ENCODE measurements at regions not wholly inside any gene's neighbourhood (a gene's known extent, or its start where the extent isn't known, plus 50 kb on each side); places are given as distances from the start of the nearest gene placed in this dataset.
"Not testable (repeated sequence)": the region's sequence is repeated elsewhere in the genome, so short reads cannot be mapped to it uniquely, and the experiment has no call there.

GRCh38 chr16:85239239-85239638, 127.0 kb upstream of the CIBAR2 start:
- no peak for DNase-seq (ENCODE audit: low read depth)

DNA sequence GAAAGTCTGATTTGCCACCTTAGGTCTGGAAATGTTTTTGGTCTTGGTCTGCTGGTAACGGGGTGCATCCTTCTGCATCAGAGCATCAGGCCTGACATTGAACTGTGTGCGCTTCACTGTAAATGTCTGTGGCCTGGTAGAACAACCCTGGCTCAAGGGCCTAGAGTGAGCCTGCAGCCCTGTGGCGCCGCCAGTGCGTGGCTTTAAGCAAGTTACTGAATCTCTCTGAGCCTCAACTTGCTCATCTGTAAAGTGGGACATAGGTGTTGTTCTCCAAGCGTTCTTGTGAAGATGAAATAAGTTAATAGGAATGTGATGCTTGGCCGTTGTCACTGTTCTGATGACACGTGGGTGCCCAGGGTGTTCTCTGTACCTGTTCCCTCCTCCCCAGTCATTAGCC, 127.6 kb upstream of the CIBAR2 start:
- DNase-seq (ENCODE audit: low read depth), result no peak

DNA sequence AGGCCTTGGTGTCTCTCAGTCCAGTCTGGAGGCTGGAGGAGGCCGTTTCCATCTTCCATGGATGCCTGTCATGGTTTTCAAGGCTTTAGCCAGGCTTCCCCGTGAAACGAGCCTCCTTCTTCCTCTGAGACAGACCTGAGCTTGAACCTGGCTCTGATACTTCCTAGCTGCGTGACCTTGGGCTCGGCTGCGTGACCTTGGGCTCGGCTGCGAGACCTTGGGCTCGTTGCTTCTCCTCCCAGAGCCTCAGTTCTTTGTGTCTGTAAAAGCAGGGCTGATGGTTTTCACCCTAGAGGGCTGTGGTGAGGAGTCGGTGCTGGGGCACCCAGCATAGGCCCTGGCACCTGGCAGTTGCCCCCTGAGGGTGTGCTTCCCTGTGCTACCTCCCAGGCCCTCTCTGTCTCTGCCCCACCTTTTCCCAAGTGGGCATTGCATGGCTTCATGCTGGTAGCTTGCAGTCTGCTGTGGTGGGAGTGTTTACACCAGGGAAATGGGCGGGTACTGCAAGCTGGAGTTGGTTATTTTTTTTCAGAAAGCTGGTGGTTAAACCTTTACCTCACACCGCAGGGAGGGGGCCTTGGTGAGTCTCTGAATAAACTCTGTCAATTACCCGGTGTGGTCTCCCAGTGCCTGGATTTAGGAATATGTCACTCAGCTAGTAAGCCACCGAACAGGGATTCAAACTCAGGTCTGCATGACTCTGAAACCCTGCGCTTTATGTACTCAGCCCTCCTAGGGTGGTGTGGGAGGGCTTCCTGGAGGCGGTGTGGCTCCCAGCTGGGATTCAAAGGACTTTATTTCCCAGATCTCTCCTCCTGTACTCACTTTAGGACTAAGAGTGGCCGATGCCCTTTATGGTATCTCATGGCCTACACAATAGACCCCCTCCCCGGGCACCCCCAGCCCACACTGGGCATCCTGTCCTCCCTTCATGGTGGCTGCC, 129.0 kb upstream of the CIBAR2 start:
- DNase-seq (ENCODE audit: low read depth), result no peak

- DNase-seq (ENCODE audit: low read depth), result no peak
These were observed 129.9 kb upstream of the CIBAR2 start for GRCh38 chr16:85242140-85242539.

- DNase-seq (ENCODE audit: low read depth), result no peak
These were observed 131.0 kb upstream of the CIBAR2 start for GRCh38 chr16:85243308-85243707.

GRCh38 chr16:85244452-85244851, 132.2 kb upstream of the CIBAR2 start:
- DNase-seq (ENCODE audit: low read depth), result not testable (repeated sequence)

DNA sequence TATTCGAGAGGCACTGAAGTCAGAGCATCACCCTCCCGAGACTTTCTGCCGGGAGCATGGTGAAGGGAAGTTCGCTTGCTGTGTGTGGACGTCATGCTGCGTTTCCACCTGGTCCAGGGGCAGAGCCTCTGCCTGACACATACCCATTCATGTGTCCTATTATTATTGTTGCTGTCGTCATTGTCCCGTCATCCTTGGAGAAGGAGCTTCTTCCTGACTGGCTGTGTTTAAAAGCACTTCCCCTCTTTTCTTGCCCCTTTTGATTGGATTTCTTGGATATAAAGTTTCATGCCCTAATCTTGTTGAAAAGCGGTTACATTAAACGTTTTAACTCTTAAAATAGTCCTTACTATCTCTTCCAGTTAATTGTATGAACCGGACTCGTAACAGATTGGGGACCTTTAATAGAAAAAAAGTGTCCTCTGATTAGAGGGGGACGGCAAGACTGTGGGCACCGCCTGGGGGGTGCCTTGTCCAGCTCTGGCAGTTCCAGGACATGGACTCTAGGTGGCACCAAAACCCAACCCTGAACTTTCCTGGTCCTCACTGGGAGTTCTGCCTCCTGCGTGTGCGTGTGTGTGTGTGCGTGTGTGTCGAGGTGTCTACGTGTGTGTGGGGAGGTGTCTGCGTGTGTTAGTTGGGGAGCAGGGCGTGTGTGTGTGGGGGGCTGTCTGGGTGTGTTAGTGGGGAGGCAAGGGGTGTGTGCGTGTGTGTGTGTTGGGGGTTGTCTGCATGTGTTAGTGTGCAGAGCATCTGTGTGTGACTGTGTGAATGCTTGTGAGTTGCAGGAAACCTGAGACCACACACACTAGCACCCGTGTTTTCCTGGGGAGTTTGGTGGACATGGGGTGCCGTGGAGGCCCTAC, 133.3 kb upstream of the CIBAR2 start:
- peak; percentile 6 for DNase-seq (ENCODE audit: low read depth)

DNA sequence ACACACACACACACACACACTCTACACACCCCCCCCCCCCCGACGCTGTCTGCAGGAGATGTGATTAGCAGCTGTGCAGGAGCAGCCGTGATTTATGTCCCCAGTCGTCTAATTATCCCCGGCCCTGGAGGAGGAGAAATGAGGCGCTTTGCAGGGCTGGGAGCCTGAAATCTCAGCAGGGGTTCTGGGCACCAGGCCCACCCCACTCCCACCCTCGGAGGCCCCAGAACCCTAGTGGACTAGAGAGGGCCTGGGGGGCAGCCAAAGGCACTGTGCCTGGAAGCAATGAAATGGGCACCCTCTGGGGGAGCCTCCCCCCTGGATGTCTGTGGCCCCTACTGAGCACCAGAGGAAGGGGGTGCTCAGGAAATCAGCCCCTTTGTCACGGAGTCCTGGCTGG, 134.2 kb upstream of the CIBAR2 start:
- DNase-seq (ENCODE audit: low read depth), result no peak

DNA sequence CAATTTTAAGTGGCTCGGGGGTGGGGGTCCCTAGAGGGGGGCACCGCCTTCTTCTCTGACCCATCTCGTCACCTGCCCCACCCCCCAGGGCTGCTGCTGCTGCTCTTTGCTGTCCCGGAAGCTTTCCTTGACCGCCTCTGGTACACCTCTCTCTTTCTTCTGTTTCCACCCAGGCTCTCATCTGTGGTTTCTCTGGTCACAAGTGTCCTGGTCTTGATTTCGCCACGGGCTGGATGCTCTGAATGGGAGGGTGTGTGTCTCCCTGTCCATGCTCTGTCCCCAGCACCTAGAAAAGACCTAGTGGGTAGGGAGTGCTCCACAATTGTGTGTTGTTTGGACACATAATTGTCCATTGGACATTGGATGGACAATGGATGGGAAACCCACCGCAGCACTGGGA, 134.7 kb upstream of the CIBAR2 start:
- no peak for DNase-seq (ENCODE audit: low read depth)

DNA sequence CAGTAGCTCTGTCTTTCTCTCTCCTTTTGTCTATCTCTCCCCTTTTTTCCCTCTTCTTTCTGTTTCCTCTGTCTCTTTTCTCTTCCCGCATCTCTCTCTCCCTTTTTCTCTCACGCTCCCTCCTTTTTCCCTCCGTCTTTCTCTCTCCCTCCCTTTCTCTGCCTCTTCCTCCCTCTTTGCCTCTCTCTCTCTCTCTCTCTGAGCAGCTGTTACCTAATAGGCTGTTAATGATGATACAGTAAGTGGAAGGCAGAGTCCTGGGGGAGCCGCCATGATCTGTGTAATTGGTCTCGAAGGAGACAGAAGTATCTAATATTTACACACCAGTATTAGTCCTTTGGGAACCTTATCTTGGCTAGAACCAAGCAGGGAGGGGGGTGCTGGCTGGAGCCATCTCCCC, 136.1 kb upstream of the CIBAR2 start:
- no peak for DNase-seq (ENCODE audit: low read depth)

- DNase-seq (ENCODE audit: low read depth), result no peak
These were observed 136.6 kb upstream of the CIBAR2 start for GRCh38 chr16:85248857-85249256.

DNA sequence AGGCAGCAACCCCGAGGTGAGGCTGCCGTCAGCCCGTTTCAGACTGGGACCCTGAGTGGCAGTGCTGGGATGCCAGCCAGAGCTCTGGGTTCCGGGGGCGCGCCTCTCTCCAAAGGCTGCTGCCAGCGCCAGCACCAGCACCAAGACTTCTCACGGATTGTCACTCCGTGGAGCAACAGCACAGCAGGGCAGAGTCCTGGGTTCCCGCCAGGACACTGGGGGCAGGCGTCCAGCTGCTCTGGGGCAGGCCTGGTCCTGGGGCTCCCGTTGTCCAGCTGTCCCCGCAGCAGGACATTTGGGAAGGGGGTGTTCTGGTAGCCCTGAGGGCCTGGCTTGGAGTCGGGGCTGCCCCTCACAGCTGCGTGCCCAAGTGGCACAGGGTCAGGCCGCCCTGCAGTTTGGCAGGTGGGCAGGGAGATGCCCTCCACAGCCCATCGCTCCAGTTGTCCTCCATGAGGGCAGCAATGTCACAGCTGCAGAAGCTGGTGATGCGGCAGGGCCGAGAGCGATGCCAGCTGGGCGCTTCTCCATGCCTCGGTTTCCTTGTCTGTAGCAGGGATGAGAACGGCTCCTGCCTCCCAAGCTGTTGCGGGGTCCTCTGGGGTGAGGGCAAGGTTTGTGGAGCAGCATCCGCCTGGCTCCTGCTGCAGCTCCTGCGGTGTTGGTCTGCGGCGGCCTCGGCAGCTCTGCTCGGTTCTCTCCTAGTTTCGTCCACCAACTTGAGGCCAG, 137.3 kb upstream of the CIBAR2 start:
- no peak for DNase-seq (ENCODE audit: low read depth)

- no peak for DNase-seq (ENCODE audit: low read depth)
These were observed 137.8 kb upstream of the CIBAR2 start for GRCh38 chr16:85250147-85250463.

DNA sequence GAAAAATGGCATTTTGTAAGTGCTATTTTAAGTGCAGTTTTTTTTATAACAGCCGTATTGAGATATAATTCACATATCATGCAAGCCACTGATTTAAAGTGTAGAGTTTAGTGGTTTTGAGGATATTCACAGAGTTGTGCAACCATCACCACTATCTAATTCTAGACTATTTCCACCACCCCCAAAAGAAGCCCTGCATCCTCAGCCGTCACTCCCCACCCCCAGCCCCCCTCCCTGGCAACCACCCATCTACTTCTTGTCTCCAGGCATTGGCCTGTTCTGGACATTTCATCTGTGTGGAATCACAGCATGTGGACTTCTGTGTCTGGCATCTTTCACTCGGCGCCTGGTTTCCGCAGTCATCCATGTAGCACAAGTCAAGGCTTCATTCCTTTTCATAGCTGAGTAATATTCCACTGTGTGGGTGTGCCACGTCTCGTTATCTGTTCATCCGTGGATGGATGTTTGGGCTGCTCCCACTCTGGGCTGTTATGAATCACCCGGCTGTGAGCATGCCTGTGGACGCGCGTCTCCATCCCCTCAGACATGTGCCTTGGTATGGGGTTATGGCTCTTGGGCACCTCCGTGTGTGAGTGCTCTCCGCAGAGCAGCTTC, 138.4 kb upstream of the CIBAR2 start:
- DNase-seq (ENCODE audit: low read depth), result no peak

DNA sequence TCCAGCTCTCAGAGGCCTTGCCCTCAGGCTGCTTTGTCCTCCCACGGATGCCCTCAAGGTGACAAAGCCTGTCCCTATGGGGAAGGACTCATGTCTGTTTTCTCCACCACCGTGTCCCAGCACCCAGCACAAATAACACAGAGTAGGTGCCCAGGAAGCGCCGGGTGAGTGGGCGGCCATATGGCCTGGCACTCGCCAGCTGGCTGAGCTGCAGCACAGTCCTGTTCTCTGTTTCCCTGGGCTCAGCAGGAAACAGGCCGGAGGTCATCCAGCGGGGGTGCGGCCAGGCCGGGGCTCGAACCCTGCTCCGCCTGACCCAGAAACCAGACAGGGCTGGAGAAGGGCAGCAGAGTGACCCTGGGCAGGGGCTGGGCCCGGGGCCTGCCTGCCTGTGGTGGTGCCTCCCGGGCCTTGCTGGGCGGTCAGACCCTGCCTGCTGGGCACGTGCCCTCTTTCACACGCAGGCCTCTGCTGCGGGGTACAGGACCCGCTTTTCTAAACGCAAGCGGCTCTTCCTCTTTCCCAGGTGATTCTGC, 139.0 kb upstream of the CIBAR2 start:
- no peak for DNase-seq (ENCODE audit: low read depth)

DNA sequence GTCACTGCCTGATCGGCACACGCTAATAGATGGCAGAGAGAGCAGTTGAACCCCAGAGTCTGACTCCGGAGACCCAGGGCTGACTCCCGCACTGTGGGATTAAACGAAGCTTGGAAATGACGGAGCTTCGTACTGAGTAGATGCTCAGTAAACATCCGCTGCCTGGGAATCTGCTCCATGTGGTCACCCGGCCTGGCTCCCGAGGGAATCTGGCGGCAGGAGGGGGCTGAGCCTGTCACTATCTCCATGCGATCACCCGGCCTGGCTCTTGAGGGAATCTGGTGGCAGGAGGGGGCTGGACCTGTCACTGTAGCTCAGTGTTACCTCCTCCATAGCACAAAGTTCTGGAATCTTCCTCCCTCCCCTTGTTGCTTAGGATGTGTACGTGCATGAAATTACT, 139.7 kb upstream of the CIBAR2 start:
- no peak for DNase-seq (ENCODE audit: low read depth)

- no peak for DNase-seq (ENCODE audit: low read depth)
These were observed 140.2 kb upstream of the CIBAR2 start for GRCh38 chr16:85252461-85252860.

DNA sequence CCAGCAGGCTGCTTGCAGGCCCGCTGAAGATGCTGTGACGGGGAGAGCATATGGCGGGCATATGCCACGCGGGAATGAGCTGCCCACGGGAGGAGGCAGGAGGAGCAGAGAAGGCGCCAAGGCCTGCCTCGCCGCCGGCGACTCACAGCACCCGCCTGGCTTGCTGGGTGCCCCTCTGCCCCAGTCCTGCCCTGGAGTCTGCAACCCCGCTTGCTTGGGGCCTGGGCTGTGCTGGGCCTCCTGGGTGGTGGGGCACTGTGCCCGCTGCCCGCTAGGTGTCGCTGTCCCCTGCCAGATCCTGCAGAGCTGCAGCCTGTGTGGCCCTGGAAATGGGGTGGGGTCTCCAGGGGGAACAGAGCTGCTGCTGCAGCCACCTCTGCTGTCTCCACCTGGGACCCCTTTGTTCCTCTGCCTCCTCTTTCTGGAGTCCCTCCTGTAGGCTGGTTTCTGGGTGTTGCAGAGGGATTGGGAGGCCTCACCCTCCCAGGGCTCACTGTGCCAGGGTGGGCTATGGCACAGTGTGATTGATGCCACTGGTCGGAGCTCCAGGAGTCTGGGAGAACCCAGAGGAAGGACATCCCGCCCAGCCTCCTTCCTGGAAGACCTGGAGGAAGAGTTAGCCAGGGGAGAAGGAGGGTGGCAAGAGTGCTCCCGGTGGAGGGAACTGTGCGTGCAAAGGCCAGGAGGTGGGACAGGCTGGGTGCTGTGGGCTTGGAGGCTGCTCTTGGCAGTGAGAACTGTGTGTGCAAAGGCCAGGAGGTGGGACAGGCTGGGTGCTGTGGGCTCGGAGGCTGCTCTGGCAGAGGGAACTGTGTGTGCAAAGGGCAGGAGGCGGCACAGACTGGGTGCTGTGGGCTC, 141.0 kb upstream of the CIBAR2 start:
- peak; percentile 41 for DNase-seq (ENCODE audit: low read depth)

DNA sequence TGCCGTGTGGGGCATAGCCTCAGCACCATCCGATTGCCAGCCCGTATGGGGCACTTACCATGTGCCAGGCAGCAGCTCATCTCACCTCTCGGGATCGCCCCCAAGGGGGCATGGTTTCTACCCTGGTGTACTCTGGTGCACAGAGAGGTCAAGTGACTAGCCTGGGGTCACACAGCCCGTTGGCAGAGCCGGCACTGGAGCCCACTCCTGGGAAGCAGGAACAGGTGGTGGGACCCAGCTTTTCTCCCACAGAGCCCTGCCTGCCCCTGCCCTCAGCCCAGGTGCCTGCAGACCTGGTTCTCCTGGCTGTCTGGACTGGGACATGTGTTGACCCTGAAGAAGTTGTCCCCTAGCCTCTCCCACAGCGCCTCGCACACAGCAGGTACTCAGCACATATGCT, 141.8 kb upstream of the CIBAR2 start:
- DNase-seq (ENCODE audit: low read depth), result no peak

DNA sequence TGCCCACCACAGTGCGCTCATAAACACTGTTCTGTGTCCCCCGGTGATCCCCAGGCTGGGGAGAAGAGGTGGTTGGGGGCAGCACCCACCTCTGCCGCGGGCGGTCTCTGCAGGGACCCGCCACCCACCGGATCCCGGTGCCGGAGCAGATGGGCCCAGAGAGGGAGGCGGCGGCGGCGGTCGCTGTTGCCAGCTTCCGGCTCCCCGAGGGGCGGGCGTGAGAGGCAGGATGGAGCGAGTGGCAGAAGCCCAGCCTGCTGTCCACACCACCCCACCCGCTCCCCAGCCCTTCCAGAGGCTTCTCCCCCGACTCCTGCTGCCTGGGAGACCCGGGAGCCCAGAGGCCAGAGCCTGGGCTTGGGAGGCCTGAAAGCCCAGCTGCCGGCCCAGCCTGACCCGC, 142.6 kb upstream of the CIBAR2 start:
- no peak for DNase-seq (ENCODE audit: low read depth)

GRCh38 chr16:85255777-85256176, 143.5 kb upstream of the CIBAR2 start:
- DNase-seq (ENCODE audit: low read depth), result no peak
